Upper lobe of left lung (tissue), 6 donors: ENCODE measurements at regions not wholly inside any gene's neighbourhood (a gene's known extent, or its start where the extent isn't known, plus 50 kb on each side); places are given as distances from the start of the nearest gene placed in this dataset.
A peak's percentile ranks its signal among the peaks of the same experiment; 100 is the strongest.

Experiments
- ATAC-seq, 2 donors: fragments of 200-7000 bp; cut with Tn5 transposase; one replicate each; pipeline ENCODE4 v1.9.1; 2022; ENCODE audit warnings: mild to moderate bottlenecking in 2 of 2, moderate library complexity in 2 of 2; ENCODE audit not compliant: low FRiP score in 2 of 2
- DNase-seq, 2 donors: peaks; one replicate each; pipeline ENCODE4 v3.0.0-alpha.2; 2019 to 2020
- H3K27ac ChIP-seq, 4 donors: fragments of 200-600 bp; sonication (generic); one replicate each; pipeline ENCODE4 v1.5.1; 2016 to 2019
- H3K27me3 ChIP-seq, 4 donors: fragments of 200-600 bp; sonication (generic); one replicate each; pipeline ENCODE4 v1.5.1; 2017 to 2019
- H3K36me3 ChIP-seq, 4 donors: fragments of 200-600 bp; sonication (generic); one replicate each; pipeline ENCODE4 v1.5.1; 2016 to 2019
- H3K4me1 ChIP-seq, 4 donors: fragments of 200-600 bp; sonication (generic); one replicate each; pipeline ENCODE4 v1.5.1; 2018 to 2019
- H3K4me3 ChIP-seq, 4 donors: fragments of 200-600 bp; sonication (generic); one replicate each; pipeline ENCODE4 v1.5.1; 2017 to 2019; ENCODE audit warnings: mild to moderate bottlenecking in 2 of 4, moderate library complexity in 1 of 4
- H3K9me3 ChIP-seq, 4 donors: fragments of 200-600 bp; sonication (generic); one replicate each; pipeline ENCODE4 v1.5.1; 2018 to 2019
- CTCF ChIP-seq, 6 experiments: fragments of 450-650 bp in 4 of 6; fragments of 200-600 bp in 2 of 6; sonication (generic) in 2 of 6; IDR thresholded peaks; one replicate each; pipeline ENCODE4 v1.5.1; 2016 to 2019; ENCODE audit warnings: antibody characterized with exemption in 6 of 6
- EP300 ChIP-seq, 4 donors: sonication (generic); formaldehyde crosslinking; IDR thresholded peaks; one replicate each; pipeline ENCODE4 v1.5.1; 2017; ENCODE audit warnings: antibody characterized with exemption in 4 of 4, control low read depth in 2 of 4
- POLR2A ChIP-seq, 4 donors: fragments of 450-650 bp; IDR thresholded peaks; one replicate each; pipeline ENCODE4 v1.5.1; 2016 to 2017; ENCODE audit warnings: antibody characterized with exemption in 4 of 4, mild to moderate bottlenecking in 2 of 4
- POLR2AphosphoS5 ChIP-seq, 2 donors: sonication (generic); formaldehyde crosslinking; IDR thresholded peaks; one replicate each; pipeline ENCODE4 v1.5.1; 2017; ENCODE audit warnings: antibody characterized with exemption in 2 of 2
- WGBS, 2 donors: methylation state at CpG; one replicate each; pipeline ENCODE4 v1.1.5; 2017 to 2018; 5-methylcytosine and 5-hydroxymethylcytosine counted together
- donor health status: DM: no; HTN: no; CAD: no; lungs with moderate emphysema.
- donor health status: DM: no; HTN: yes; CAD: no; lungs with severe emphysema.

GRCh38 chr18:72470391-72470790 is 73.8 kb downstream of the CBLN2 start:
- ATAC-seq (no peak), DNase-seq (no peak)
- H3K27ac ChIP-seq = no peak overlapping the region
- no peaks in the 10 kb centered on the region for H3K9me3 ChIP-seq
- H3K4me3 ChIP-seq = no peak overlapping the region
- TF ChIP-seq CTCF (IDR thresholded peaks at IDR 0.05) = no peak
- no peaks in the 10 kb centered on the region for H3K27me3 ChIP-seq
- no peaks in the 10 kb centered on the region for H3K36me3 ChIP-seq
- no peaks in the 10 kb centered on the region for H3K4me1 ChIP-seq

- 55 to 76% methylated on average over 4 of the region's 4 CpGs for WGBS, 2 donors
- TF ChIP-seq CTCF (IDR thresholded peaks at IDR 0.05) = no peak
- TF ChIP-seq EP300 (IDR thresholded peaks at IDR 0.05) = no peak
- no peak for TF ChIP-seq POLR2A (IDR thresholded peaks at IDR 0.05)
- no peak for TF ChIP-seq POLR2AphosphoS5 (IDR thresholded peaks at IDR 0.05)
- no peaks in the 10 kb centered on the region for H3K36me3 ChIP-seq
- H3K27me3 ChIP-seq = no peaks in the 10 kb centered on the region
- H3K4me1 ChIP-seq = no peaks in the 10 kb centered on the region
- H3K9me3 ChIP-seq = no peaks in the 10 kb centered on the region
- DNase-seq (no peak), ATAC-seq (no peak)
- no peak overlapping the region for H3K4me3 ChIP-seq
- H3K27ac ChIP-seq = no peak overlapping the region
Measured at GRCh38 chr18:72468021-72468710, 76.0 kb downstream of the CBLN2 start.

- no peak overlapping the region for H3K27ac ChIP-seq
- ATAC-seq (peak in 1 of 2 donors; percentile 31), DNase-seq (no peak)
- no peak for TF ChIP-seq POLR2AphosphoS5 (IDR thresholded peaks at IDR 0.05)
- TF ChIP-seq EP300 (IDR thresholded peaks at IDR 0.05) = no peak
- TF ChIP-seq POLR2A (IDR thresholded peaks at IDR 0.05) = no peak
- TF ChIP-seq CTCF (IDR thresholded peaks at IDR 0.05) = no peak
- no peaks in the 10 kb centered on the region for H3K4me1 ChIP-seq
- no peaks in the 10 kb centered on the region for H3K27me3 ChIP-seq
- no peaks in the 10 kb centered on the region for H3K9me3 ChIP-seq
- 50 to 76% methylated on average over 1 of the region's 1 CpG for WGBS, 2 donors
- no peaks in the 10 kb centered on the region for H3K36me3 ChIP-seq
- no peak overlapping the region for H3K4me3 ChIP-seq
Measured at GRCh38 chr18:72460210-72460680, 83.9 kb downstream of the CBLN2 start.

GRCh38 chr18:72458271-72458670 is 85.9 kb downstream of the CBLN2 start:
- H3K9me3 ChIP-seq = no peaks in the 10 kb centered on the region
- no peak for TF ChIP-seq POLR2A (IDR thresholded peaks at IDR 0.05)
- no peak for TF ChIP-seq POLR2AphosphoS5 (IDR thresholded peaks at IDR 0.05)
- no peak for TF ChIP-seq EP300 (IDR thresholded peaks at IDR 0.05)
- no peak for TF ChIP-seq CTCF (IDR thresholded peaks at IDR 0.05)
- H3K27me3 ChIP-seq = no peaks in the 10 kb centered on the region
- no peaks in the 10 kb centered on the region for H3K4me1 ChIP-seq
- no peak overlapping the region for H3K4me3 ChIP-seq
- no peak for ATAC-seq
- H3K36me3 ChIP-seq = no peaks in the 10 kb centered on the region
- no peak for DNase-seq
- H3K27ac ChIP-seq = no peak overlapping the region

- H3K4me1 ChIP-seq = no peaks in the 10 kb centered on the region
- H3K27ac ChIP-seq = no peak overlapping the region
- H3K9me3 ChIP-seq = no peaks in the 10 kb centered on the region
- ATAC-seq = no peak
- 63 to 74% methylated on average over 1 of the region's 1 CpG for WGBS, 2 donors
- no peaks in the 10 kb centered on the region for H3K36me3 ChIP-seq
- no peaks in the 10 kb centered on the region for H3K27me3 ChIP-seq
- no peak overlapping the region for H3K4me3 ChIP-seq
- TF ChIP-seq POLR2A (IDR thresholded peaks at IDR 0.05) (no peak), POLR2AphosphoS5 (IDR thresholded peaks at IDR 0.05) (no peak), EP300 (IDR thresholded peaks at IDR 0.05) (no peak), CTCF (IDR thresholded peaks at IDR 0.05) (no peak)
- DNase-seq = no peak
Measured at GRCh38 chr18:72456802-72457201, 87.3 kb downstream of the CBLN2 start.
